GM18873 (cell line): ENCODE measurements at regions not wholly inside any gene's neighbourhood (a gene's known extent, or its start where the extent isn't known, plus 50 kb on each side); places are given as distances from the start of the nearest gene placed in this dataset.

Experiments used
- ATAC-seq: cut with Tn5 transposase; IDR thresholded peaks from one replicate; pipeline ENCODE4 v1.9.1; 2021; ENCODE audit warnings: mild to moderate bottlenecking, moderate library complexity, moderate number of reproducible peaks; ENCODE audit not compliant: unreplicated experiment, low FRiP score

GRCh38 chr1:78348496-78349284 lies 142.1 kb upstream of the PTGFR start:
- ATAC-seq, result no peak

- ATAC-seq, result no peak
Observed at GRCh38 chr1:78351551-78352216, 139.1 kb upstream of the PTGFR start.

- ATAC-seq, result no peak
Observed at GRCh38 chr1:78355656-78356055, 135.1 kb upstream of the PTGFR start.

GRCh38 chr1:78358165-78358564 lies 132.6 kb upstream of the PTGFR start:
- ATAC-seq, result no peak

- no peak for ATAC-seq
Observed at GRCh38 chr1:78359666-78360065, 131.1 kb upstream of the PTGFR start.

- no peak for ATAC-seq
Observed at GRCh38 chr1:78360584-78360983, 130.2 kb upstream of the PTGFR start.

- ATAC-seq, result no peak
Observed at GRCh38 chr1:78367700-78368099, 123.1 kb upstream of the PTGFR start.

GRCh38 chr1:78369546-78369945 lies 121.2 kb upstream of the PTGFR start:
- ATAC-seq, result no peak

- peak; percentile 58 for ATAC-seq
Observed at GRCh38 chr1:78370356-78370755, 120.4 kb upstream of the PTGFR start.

- ATAC-seq, result no peak
Observed at GRCh38 chr1:78370779-78371482, 119.8 kb upstream of the PTGFR start.

GRCh38 chr1:78373676-78374075 lies 117.1 kb upstream of the PTGFR start:
- ATAC-seq, result no peak

- ATAC-seq, result no peak
Observed at GRCh38 chr1:78375996-78376395, 114.8 kb upstream of the PTGFR start.

GRCh38 chr1:78377356-78377928 lies 113.3 kb upstream of the PTGFR start:
- peak; percentile 92 for ATAC-seq

GRCh38 chr1:78383923-78384322 lies 106.9 kb upstream of the PTGFR start:
- no peak for ATAC-seq

- ATAC-seq, result peak; percentile 90
Observed at GRCh38 chr1:78385744-78386462, 104.9 kb upstream of the PTGFR start.

- ATAC-seq, result no peak
Observed at GRCh38 chr1:78387201-78387600, 103.6 kb upstream of the PTGFR start.

GRCh38 chr1:78387871-78388270 lies 102.9 kb upstream of the PTGFR start:
- ATAC-seq, result no peak

- ATAC-seq, result no peak
Observed at GRCh38 chr1:78388275-78388674, 102.5 kb upstream of the PTGFR start.

- ATAC-seq, result no peak
Observed at GRCh38 chr1:78401148-78401547, 89.6 kb upstream of the PTGFR start.

GRCh38 chr1:78408192-78408591 lies 82.6 kb upstream of the PTGFR start:
- no peak for ATAC-seq
